ENCODE measurements at regions not wholly inside any gene's neighbourhood (a gene's known extent, or its start where the extent isn't known, plus 50 kb on each side); places are given as distances from the start of the nearest gene placed in this dataset.

GRCh38 chrX:4851534-4851933 is 1138.1 kb upstream of the PRKX start:
- Histone ChIP-seq H3K9me3 (ENCODE audit: insufficient read depth, low read length) (no peaks in the 10 kb centered on the region), H2AFZ (ENCODE audit: low read depth, low read length) (no peak overlapping the region), H3K79me2 (ENCODE audit: low read length) (no peaks in the 10 kb centered on the region), H3K4me2 (ENCODE audit: low read length) (no peak overlapping the region), H3K4me3 (ENCODE audit: low read length) (no peak overlapping the region), H3K27me3 (ENCODE audit: low read depth, low read length) (no peaks in the 10 kb centered on the region), H4K20me1 (ENCODE audit: insufficient read depth, low read length) (no peaks in the 10 kb centered on the region), H3K27ac (ENCODE audit: low read length) (no peak overlapping the region), H3K9ac (ENCODE audit: low read length) (no peak overlapping the region), H3K36me3 (replicated peaks; ENCODE audit: low read depth, low read length) (no peaks in the 10 kb centered on the region), H3K4me1 (ENCODE audit: low read length) (no peaks in the 10 kb centered on the region)
- TF ChIP-seq EZH2phosphoT487 (IDR thresholded peaks at IDR 0.05; ENCODE audit: low read depth) (no peak), CTCF (IDR thresholded peaks at IDR 0.05; ENCODE audit: low read depth, low read length) (no peak)

DNA sequence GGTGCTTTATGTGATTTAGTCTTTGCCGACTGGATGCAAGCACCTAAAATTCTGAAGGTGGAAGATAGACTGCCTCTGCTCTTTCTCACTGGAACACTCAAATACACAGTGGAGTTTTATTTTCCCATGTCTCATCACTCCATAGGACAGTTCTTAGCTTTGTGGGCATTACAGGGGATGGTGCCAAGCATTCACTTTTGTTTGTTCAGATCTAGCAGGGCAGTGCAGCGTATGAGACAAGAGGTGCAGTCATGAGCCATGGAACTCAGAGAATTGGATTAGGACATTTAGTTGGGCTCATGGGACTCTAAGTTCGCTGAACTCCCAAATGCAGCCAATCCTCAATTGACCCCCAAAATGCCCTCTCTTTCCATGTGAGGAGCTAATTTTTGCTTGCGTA is 1136.9 kb upstream of the PRKX start:
- no peaks in the 10 kb centered on the region for H4K20me1 ChIP-seq (ENCODE audit: insufficient read depth, low read length)
- H3K4me3 ChIP-seq (ENCODE audit: low read length) = no peak overlapping the region
- H3K9ac ChIP-seq (ENCODE audit: low read length) = no peak overlapping the region
- H3K9me3 ChIP-seq (ENCODE audit: insufficient read depth, low read length) = no peaks in the 10 kb centered on the region
- no peaks in the 10 kb centered on the region for H3K4me1 ChIP-seq (ENCODE audit: low read length)
- H3K36me3 ChIP-seq (replicated peaks; ENCODE audit: low read depth, low read length) = no peaks in the 10 kb centered on the region
- H3K27ac ChIP-seq (ENCODE audit: low read length) = no peak overlapping the region
- H3K4me2 ChIP-seq (ENCODE audit: low read length) = no peak overlapping the region
- H3K27me3 ChIP-seq (ENCODE audit: low read depth, low read length) = no peaks in the 10 kb centered on the region
- H2AFZ ChIP-seq (ENCODE audit: low read depth, low read length) = no peak overlapping the region
- no peaks in the 10 kb centered on the region for H3K79me2 ChIP-seq (ENCODE audit: low read length)
- TF ChIP-seq CTCF (IDR thresholded peaks at IDR 0.05; ENCODE audit: low read depth, low read length) = no peak
- no peak for TF ChIP-seq EZH2phosphoT487 (IDR thresholded peaks at IDR 0.05; ENCODE audit: low read depth)

DNA sequence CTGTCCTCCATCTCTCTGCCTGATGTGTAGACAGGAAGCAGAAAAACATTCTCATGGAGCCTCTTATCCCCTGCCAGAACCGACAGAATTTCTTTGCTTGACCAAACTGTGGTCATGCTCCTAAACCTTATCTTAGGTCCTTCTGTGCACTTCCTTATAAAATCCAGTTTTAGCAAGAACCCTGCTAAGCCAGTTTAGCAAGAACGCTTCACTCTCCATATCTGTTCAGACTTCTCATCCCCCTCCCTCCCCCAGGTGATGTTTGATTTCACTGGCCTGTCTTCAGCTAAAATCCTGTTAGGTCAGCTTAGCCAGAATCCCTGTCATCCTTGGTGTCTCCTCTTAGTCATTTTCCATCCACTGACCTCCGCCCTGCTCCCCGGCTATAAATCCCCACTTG is 1130.9 kb upstream of the PRKX start:
- H3K27ac ChIP-seq (ENCODE audit: low read length) = no peak overlapping the region

GRCh38 chrX:4841216-4841745 is 1127.8 kb upstream of the PRKX start:
- H3K4me3 ChIP-seq (ENCODE audit: low read length) = no peak overlapping the region
- no peak overlapping the region for H3K27ac ChIP-seq (ENCODE audit: low read length)
- TF ChIP-seq CTCF (IDR thresholded peaks at IDR 0.05; ENCODE audit: low read depth, low read length) (no peak), EZH2phosphoT487 (IDR thresholded peaks at IDR 0.05; ENCODE audit: low read depth) (no peak)
- H3K36me3 ChIP-seq (replicated peaks; ENCODE audit: low read depth, low read length) = no peaks in the 10 kb centered on the region
- no peaks in the 10 kb centered on the region for H3K4me1 ChIP-seq (ENCODE audit: low read length)
- H4K20me1 ChIP-seq (ENCODE audit: insufficient read depth, low read length) = no peaks in the 10 kb centered on the region
- H3K4me2 ChIP-seq (ENCODE audit: low read length) = no peak overlapping the region
- no peaks in the 10 kb centered on the region for H3K79me2 ChIP-seq (ENCODE audit: low read length)
- no peak overlapping the region for H2AFZ ChIP-seq (ENCODE audit: low read depth, low read length)
- no peaks in the 10 kb centered on the region for H3K27me3 ChIP-seq (ENCODE audit: low read depth, low read length)
- no peaks in the 10 kb centered on the region for H3K9me3 ChIP-seq (ENCODE audit: insufficient read depth, low read length)
- H3K9ac ChIP-seq (ENCODE audit: low read length) = no peak overlapping the region

More for the DNA sequence above, 1130.9 kb upstream of the PRKX start:
- Histone ChIP-seq H3K4me2 (ENCODE audit: low read length) (no peak overlapping the region), H3K4me1 (ENCODE audit: low read length) (no peaks in the 10 kb centered on the region), H3K36me3 (replicated peaks; ENCODE audit: low read depth, low read length) (no peaks in the 10 kb centered on the region), H3K27me3 (ENCODE audit: low read depth, low read length) (no peaks in the 10 kb centered on the region), H3K9me3 (ENCODE audit: insufficient read depth, low read length) (no peaks in the 10 kb centered on the region), H3K4me3 (ENCODE audit: low read length) (no peak overlapping the region), H2AFZ (ENCODE audit: low read depth, low read length) (no peak overlapping the region), H3K79me2 (ENCODE audit: low read length) (no peaks in the 10 kb centered on the region), H4K20me1 (ENCODE audit: insufficient read depth, low read length) (no peaks in the 10 kb centered on the region), H3K9ac (ENCODE audit: low read length) (no peak overlapping the region)
- TF ChIP-seq CTCF (IDR thresholded peaks at IDR 0.05; ENCODE audit: low read depth, low read length) = no peak
- no peak for TF ChIP-seq EZH2phosphoT487 (IDR thresholded peaks at IDR 0.05; ENCODE audit: low read depth)

Measured in OCI-LY3 (cell line).